Thyroid gland (tissue), 4 donors: ENCODE measurements at regions not wholly inside any gene's neighbourhood (a gene's known extent, or its start where the extent isn't known, plus 50 kb on each side); places are given as distances from the start of the nearest gene placed in this dataset.

Experiments used
- CTCF ChIP-seq, 6 experiments: fragments of 200-600 bp in 3 of 6; fragments of 450-650 bp in 3 of 6; sonication (generic) in 3 of 6; IDR thresholded peaks; one replicate each; pipeline ENCODE4 v1.5.1; 2016 to 2019; ENCODE audit warnings: antibody characterized with exemption in 6 of 6, mild to moderate bottlenecking in 2 of 6, inconsistent platforms in 1 of 6, moderate library complexity in 1 of 6
- POLR2A ChIP-seq, 2 donors: fragments of 450-650 bp; IDR thresholded peaks; one replicate each; pipeline ENCODE4 v1.6.1; 2017; ENCODE audit warnings: antibody characterized with exemption in 2 of 2, mild to moderate bottlenecking in 2 of 2, moderate library complexity in 1 of 2

- no peak for TF ChIP-seq CTCF (IDR thresholded peaks at IDR 0.05)
- no peak for TF ChIP-seq POLR2A (IDR thresholded peaks at IDR 0.05)
Observed at GRCh38 chr2:58862244-58862643, 621.1 kb upstream of the FANCL start.
